Neural cell (in vitro differentiated cells): ENCODE measurements at regions not wholly inside any gene's neighbourhood (a gene's known extent, or its start where the extent isn't known, plus 50 kb on each side); places are given as distances from the start of the nearest gene placed in this dataset.

Experiments
- H2AFZ ChIP-seq: fragments of 200-600, 300-800 bp; sonication (generic), shearing (Covaris generic); 2 replicates; pipeline ENCODE4 v1.6.0; 2014; ENCODE audit warnings: low read depth, mild to moderate bottlenecking, antibody characterized with exemption, low read length, moderate library complexity
- H3F3A ChIP-seq: fragments of 200-600 bp; shearing (Covaris generic); 2 replicates; pipeline ENCODE4 v1.6.1; 2016; ENCODE audit warnings: mild to moderate bottlenecking, moderate library complexity, mixed read lengths, antibody characterized with exemption, low read length; ENCODE audit not compliant: insufficient read depth, poor library complexity, severe bottlenecking
- H3K27ac ChIP-seq: fragments of 200-600, 300-800 bp; sonication (generic), shearing (Covaris generic); 2 replicates; pipeline ENCODE4 v1.5.1; 2014; ENCODE audit warnings: mild to moderate bottlenecking, low read length, moderate library complexity
- H3K27me3 ChIP-seq: fragments of 300-800, 200-600 bp; sonication (generic), shearing (Covaris generic); 2 replicates; pipeline ENCODE4 v1.6.0; 2014; ENCODE audit warnings: mild to moderate bottlenecking, low read depth, low read length, moderate library complexity; ENCODE audit not compliant: insufficient read depth
- H3K36me3 ChIP-seq: fragments of 300-800, 200-600 bp; sonication (generic), shearing (Covaris generic); 2 replicates; pipeline ENCODE4 v1.5.1; 2014; ENCODE audit warnings: mild to moderate bottlenecking, antibody characterized with exemption, low read length, moderate library complexity; ENCODE audit not compliant: insufficient read depth
- H3K4me2 ChIP-seq: fragments of 300-800, 200-600 bp; sonication (generic), shearing (Covaris generic); 2 replicates; pipeline ENCODE4 v1.6.0; 2014; ENCODE audit warnings: mild to moderate bottlenecking, low read length
- H3K4me3 ChIP-seq: fragments of 300-800, 200-600 bp; sonication (generic), shearing (Covaris generic); 2 replicates; pipeline ENCODE4 v1.5.1; 2014; ENCODE audit warnings: mild to moderate bottlenecking, low read length, moderate library complexity
- H3K79me2 ChIP-seq: fragments of 200-600 bp; shearing (Covaris generic); replicated peaks from 2 replicates; pipeline ENCODE4 v1.6.0; 2014; ENCODE audit warnings: mild to moderate bottlenecking, low read length, moderate library complexity; ENCODE audit not compliant: insufficient read depth
- H3K9ac ChIP-seq: fragments of 300-800, 200-600 bp; sonication (generic), shearing (Covaris generic); 2 replicates; pipeline ENCODE4 v1.6.1; 2016; ENCODE audit warnings: mild to moderate bottlenecking, low read length, mixed read lengths
- H3K9me2 ChIP-seq: fragments of 200-600 bp; shearing (Covaris generic); 2 replicates; pipeline ENCODE4 v1.6.1; 2016; ENCODE audit warnings: mild to moderate bottlenecking, low read length, mixed read lengths; ENCODE audit not compliant: insufficient read depth
- H3K9me3 ChIP-seq: fragments of 200-600, 300-800 bp; sonication (generic), shearing (Covaris generic); 2 replicates; pipeline ENCODE4 v1.6.1; 2016; ENCODE audit warnings: mild to moderate bottlenecking, mixed run types, low read length, moderate library complexity, mixed read lengths
- H4K20me1 ChIP-seq: fragments of 200-600 bp; shearing (Covaris generic); 2 replicates; pipeline ENCODE4 v1.6.1; 2016; ENCODE audit warnings: mild to moderate bottlenecking, mixed run types; ENCODE audit not compliant: insufficient read depth
- CTCF ChIP-seq: fragments of 450-650 bp; IDR thresholded peaks from 2 replicates; pipeline ENCODE4 v1.5.1; 2014; ENCODE audit warnings: antibody characterized with exemption, mild to moderate bottlenecking, moderate library complexity; ENCODE audit not compliant: poor library complexity, severe bottlenecking
- EZH2 ChIP-seq: fragments of 200-600, 300-800 bp; shearing (Covaris generic), sonication (generic); IDR thresholded peaks from 2 replicates; pipeline ENCODE4 v1.6.1; 2014; ENCODE audit warnings: antibody characterized with exemption, low read length, borderline replicate concordance, mild to moderate bottlenecking; ENCODE audit not compliant: insufficient read depth, poor library complexity, severe bottlenecking
- POLR2AphosphoS5 ChIP-seq: IDR thresholded peaks from 2 replicates; pipeline ENCODE4 v1.6.1; 2012
- RAD21 ChIP-seq: fragments of 450-650 bp; conservative IDR thresholded peaks from 2 replicates; pipeline ENCODE4 v1.6.1; 2014; ENCODE audit warnings: antibody characterized with exemption, mild to moderate bottlenecking, moderate library complexity
- REST ChIP-seq: IDR thresholded peaks from 2 replicates; pipeline ENCODE4 v1.6.1; 2012; ENCODE audit warnings: borderline replicate concordance
- SMC3 ChIP-seq: fragments of 450-650 bp; conservative IDR thresholded peaks from 2 replicates; pipeline ENCODE4 v1.6.1; 2014; ENCODE audit warnings: antibody characterized with exemption, mild to moderate bottlenecking, moderate library complexity; ENCODE audit not compliant: poor library complexity
- TAF1 ChIP-seq: IDR thresholded peaks from 2 replicates; pipeline ENCODE4 v1.6.1; 2012; ENCODE audit warnings: low read depth

GRCh38 chr3:40765884-40766283 lies 241.1 kb downstream of the ZNF621 start:
- no peak overlapping the region for H3K4me3 ChIP-seq
- no peak for TF ChIP-seq TAF1
- no peak for TF ChIP-seq CTCF
- TF ChIP-seq RAD21: no peak
- no peak for TF ChIP-seq SMC3
- no peak for TF ChIP-seq EZH2
- TF ChIP-seq POLR2AphosphoS5: no peak
- no peak for TF ChIP-seq REST
- H3K36me3 ChIP-seq: no peaks in the 10 kb centered on the region
- H3F3A ChIP-seq: no peaks in the 10 kb centered on the region
- H3K27me3 ChIP-seq: no peaks in the 10 kb centered on the region
- no peaks in the 10 kb centered on the region for H3K9me3 ChIP-seq
- H3K79me2 ChIP-seq: no peaks in the 10 kb centered on the region
- H2AFZ ChIP-seq: no peak overlapping the region
- H4K20me1 ChIP-seq: no peaks in the 10 kb centered on the region
- no peaks in the 10 kb centered on the region for H3K9me2 ChIP-seq
- no peak overlapping the region for H3K4me2 ChIP-seq
- H3K27ac ChIP-seq: no peak overlapping the region
- H3K9ac ChIP-seq: no peak overlapping the region

- Histone ChIP-seq H4K20me1 (no peaks in the 10 kb centered on the region), H3K9me2 (no peaks in the 10 kb centered on the region), H3K27me3 (no peaks in the 10 kb centered on the region), H3K4me2 (no peak overlapping the region), H2AFZ (no peak overlapping the region), H3K9me3 (no peaks in the 10 kb centered on the region), H3K36me3 (no peaks in the 10 kb centered on the region), H3F3A (no peaks in the 10 kb centered on the region), H3K4me3 (no peak overlapping the region), H3K9ac (no peak overlapping the region), H3K27ac (no peak overlapping the region), H3K79me2 (no peaks in the 10 kb centered on the region)
- TF ChIP-seq RAD21: no peak
- TF ChIP-seq SMC3: no peak
- TF ChIP-seq REST: no peak
- TF ChIP-seq TAF1: no peak
- no peak for TF ChIP-seq EZH2
- no peak for TF ChIP-seq CTCF
- no peak for TF ChIP-seq POLR2AphosphoS5
Measured at GRCh38 chr3:40766396-40766795, 241.6 kb downstream of the ZNF621 start.
